Chondrocyte (in vitro differentiated cells): ENCODE measurements at regions not wholly inside any gene's neighbourhood (a gene's known extent, or its start where the extent isn't known, plus 50 kb on each side); places are given as distances from the start of the nearest gene placed in this dataset.

Experiments used
- DNase-seq: peaks from one replicate; pipeline ENCODE4 v3.0.0; 2021; ENCODE audit warnings: mixed read lengths, low spot score
- H3K27ac Mint-ChIP-seq: one replicate; pipeline ENCODE4 v1.8.0; 2021; ENCODE audit warnings: mild to moderate bottlenecking, moderate library complexity, mixed read lengths; ENCODE audit not compliant: unreplicated experiment
- H3K27me3 Mint-ChIP-seq: 2 replicates; pipeline ENCODE4 v1.8.0; 2021; ENCODE audit warnings: low read depth, mixed read lengths
- H3K36me3 Mint-ChIP-seq: 2 replicates; pipeline ENCODE4 v1.8.0; 2021; ENCODE audit warnings: low read depth, mixed read lengths
- H3K4me1 Mint-ChIP-seq: 2 replicates; pipeline ENCODE4 v1.8.0; 2021; ENCODE audit warnings: low read depth, mild to moderate bottlenecking, mixed read lengths
- H3K4me3 Mint-ChIP-seq: one replicate; pipeline ENCODE4 v1.8.0; 2021; ENCODE audit warnings: mild to moderate bottlenecking, moderate library complexity, mixed read lengths; ENCODE audit not compliant: unreplicated experiment
- H3K9me3 Mint-ChIP-seq: 2 replicates; pipeline ENCODE4 v1.8.0; 2021; ENCODE audit warnings: low read depth, mixed read lengths
- TF ChIP-seq, protein P1 (sequence below): fragments of 200-600 bp; sonication (generic); IDR thresholded peaks from 2 replicates; pipeline ENCODE4 v1.5.0; 2021; ENCODE audit warnings: antibody characterized with exemption, mild to moderate bottlenecking, moderate library complexity

- TF ChIP-seq, protein P1, sequence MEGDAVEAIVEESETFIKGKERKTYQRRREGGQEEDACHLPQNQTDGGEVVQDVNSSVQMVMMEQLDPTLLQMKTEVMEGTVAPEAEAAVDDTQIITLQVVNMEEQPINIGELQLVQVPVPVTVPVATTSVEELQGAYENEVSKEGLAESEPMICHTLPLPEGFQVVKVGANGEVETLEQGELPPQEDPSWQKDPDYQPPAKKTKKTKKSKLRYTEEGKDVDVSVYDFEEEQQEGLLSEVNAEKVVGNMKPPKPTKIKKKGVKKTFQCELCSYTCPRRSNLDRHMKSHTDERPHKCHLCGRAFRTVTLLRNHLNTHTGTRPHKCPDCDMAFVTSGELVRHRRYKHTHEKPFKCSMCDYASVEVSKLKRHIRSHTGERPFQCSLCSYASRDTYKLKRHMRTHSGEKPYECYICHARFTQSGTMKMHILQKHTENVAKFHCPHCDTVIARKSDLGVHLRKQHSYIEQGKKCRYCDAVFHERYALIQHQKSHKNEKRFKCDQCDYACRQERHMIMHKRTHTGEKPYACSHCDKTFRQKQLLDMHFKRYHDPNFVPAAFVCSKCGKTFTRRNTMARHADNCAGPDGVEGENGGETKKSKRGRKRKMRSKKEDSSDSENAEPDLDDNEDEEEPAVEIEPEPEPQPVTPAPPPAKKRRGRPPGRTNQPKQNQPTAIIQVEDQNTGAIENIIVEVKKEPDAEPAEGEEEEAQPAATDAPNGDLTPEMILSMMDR = no peak
- DNase-seq = no peak
- peaks cover 38% of the 10 kb centered on the region for H3K4me1 Mint-ChIP-seq
These were observed 357.5 kb downstream of the HDGFL1 start for GRCh38 chr6:22926790-22927354.

GRCh38 chr6:22928775-22929174 lies 359.4 kb downstream of the HDGFL1 start:
- Mint-ChIP-seq H3K9me3 (no peaks in the 10 kb centered on the region), H3K27me3 (no peaks in the 10 kb centered on the region), H3K27ac (peak overlapping the region; percentile 42), H3K4me3 (no peak overlapping the region), H3K4me1 (peaks cover 38% of the 10 kb centered on the region), H3K36me3 (no peaks in the 10 kb centered on the region)
- no peak for DNase-seq
- TF ChIP-seq, protein P1 = no peak

More at GRCh38 chr6:22926790-22927354, 357.5 kb downstream of the HDGFL1 start:
- Mint-ChIP-seq H3K4me3 (no peak overlapping the region), H3K9me3 (no peaks in the 10 kb centered on the region), H3K36me3 (no peaks in the 10 kb centered on the region), H3K27me3 (no peaks in the 10 kb centered on the region), H3K27ac (no peak overlapping the region)

- TF ChIP-seq, protein P1 = no peak
- Mint-ChIP-seq H3K27me3 (no peaks in the 10 kb centered on the region), H3K27ac (peak overlapping the region; percentile 42), H3K4me1 (peaks cover 38% of the 10 kb centered on the region), H3K9me3 (no peaks in the 10 kb centered on the region), H3K4me3 (no peak overlapping the region), H3K36me3 (no peaks in the 10 kb centered on the region)
- no peak for DNase-seq
These were observed 360.1 kb downstream of the HDGFL1 start for GRCh38 chr6:22929311-22929985.

- Mint-ChIP-seq H3K27ac (peak overlapping the region; percentile 74), H3K36me3 (peaks cover 5% of the 10 kb centered on the region), H3K27me3 (no peaks in the 10 kb centered on the region), H3K4me1 (peaks cover 38% of the 10 kb centered on the region), H3K9me3 (peaks cover 10% of the 10 kb centered on the region), H3K4me3 (no peak overlapping the region)
- TF ChIP-seq, protein P1 = no peak
- DNase-seq = no peak
These were observed 371.4 kb downstream of the HDGFL1 start for GRCh38 chr6:22940581-22941290.

- peaks cover 10% of the 10 kb centered on the region for H3K9me3 Mint-ChIP-seq
- H3K27ac Mint-ChIP-seq = no peak overlapping the region
- TF ChIP-seq, protein P1 = no peak
- H3K4me1 Mint-ChIP-seq = peaks cover 28% of the 10 kb centered on the region
- no peak overlapping the region for H3K4me3 Mint-ChIP-seq
- H3K27me3 Mint-ChIP-seq = no peaks in the 10 kb centered on the region
- DNase-seq = no peak
- H3K36me3 Mint-ChIP-seq = peaks cover 5% of the 10 kb centered on the region
These were observed 373.0 kb downstream of the HDGFL1 start for GRCh38 chr6:22942403-22942802.
